K562 (cell line): ENCODE measurements at regions not wholly inside any gene's neighbourhood (a gene's known extent, or its start where the extent isn't known, plus 50 kb on each side); places are given as distances from the start of the nearest gene placed in this dataset.

ENCODE experiments used
- ATAC-seq: fragments of 200-7000 bp; cut with Tn5 transposase; 3 replicates; pipeline ENCODE4 v1.9.1; 2020; ENCODE audit warnings: moderate library complexity
- BruUV-seq: library from RNA; stranded (reverse); fragments of 400-500 nt; replicated peaks from 2 replicates; lab custom pipeline; 2021; lab: Mats Ljungman, UMichigan
- CTCF ChIA-PET: fragments of 300-600 bp; formaldehyde crosslinking; extraction: SDS; loops from one replicate; lab custom pipeline; 2021; ENCODE audit warnings: low intra/inter-chr PET ratio; lab: Yijun Ruan, JAX
- POLR2A ChIA-PET: fragments of 300-600, 350-650 bp; sonication (Branson Sonifier 250); formaldehyde crosslinking; extraction: SDS; loops from one replicate; lab custom pipeline; 2021; ENCODE audit warnings: antibody characterized with exemption, inconsistent platforms; lab: Yijun Ruan, JAX
- DNase-seq, 4 experiments: peaks; one replicate each; pipeline versions ENCODE4 v3.0.0 to v3.0.0-alpha.2; 2011 to 2018; ENCODE audit warnings: low spot score in 3 of 4, mixed read lengths in 3 of 4; ENCODE audit errors: extremely low read depth in 1 of 4
- FAIRE-seq: peaks from 2 replicates; lab custom pipeline; 2011; peaks lifted over from hg19 to GRCh38; lab: Jason Lieb, UNC
- H2AFZ ChIP-seq: 2 replicates; pipeline ENCODE4 v1.6.0; 2011; ENCODE audit warnings: low read depth, low read length, control low read depth, inconsistent platforms
- H3K27ac ChIP-seq: fragments of 200-600 bp; 3 replicates; pipeline ENCODE4 v1.8.0; 2011; ENCODE audit warnings: low read depth, mild to moderate bottlenecking, control low read depth, inconsistent platforms, low read length, moderate library complexity, mixed read lengths; ENCODE audit errors: extremely low read depth
- H3K27me3 ChIP-seq, 2 experiments: fragments of 300-600 bp in 1 of 2; 2 replicates in 1 of 2; 3 replicates in 1 of 2; pipeline versions ENCODE4 v1.6.0 to v1.8.0; 2011; ENCODE audit warnings: inconsistent platforms in 2 of 2, low read length in 2 of 2, mild to moderate bottlenecking in 1 of 2, mixed read lengths in 1 of 2, moderate library complexity in 1 of 2; ENCODE audit not compliant: control insufficient read depth in 2 of 2, insufficient read depth in 2 of 2
- H3K36me3 ChIP-seq: fragments of 300-600 bp; 3 replicates; pipeline ENCODE4 v1.8.0; 2011; ENCODE audit warnings: mild to moderate bottlenecking, low read length, inconsistent platforms; ENCODE audit not compliant: control insufficient read depth, insufficient read depth
- H3K4me1 ChIP-seq, 2 experiments: fragments of 200-600 bp in 1 of 2; replicated peaks in 1 of 2; 2 replicates in 1 of 2; 3 replicates in 1 of 2; pipeline versions ENCODE4 v1.5.1 to v1.8.0; 2011; ENCODE audit warnings: inconsistent platforms in 2 of 2, low read length in 2 of 2, mild to moderate bottlenecking in 1 of 2, mixed read lengths in 1 of 2, moderate library complexity in 1 of 2; ENCODE audit not compliant: control insufficient read depth in 2 of 2, insufficient read depth in 2 of 2
- H3K4me2 ChIP-seq: 2 replicates; pipeline ENCODE4 v1.6.1; 2011; ENCODE audit warnings: low read length, control low read depth, inconsistent platforms, mixed read lengths; ENCODE audit not compliant: insufficient read depth
- H3K4me3 ChIP-seq: fragments of 200-600 bp; sonication (generic), shearing (Covaris generic); 2 replicates; pipeline ENCODE4 v1.5.1; 2016; ENCODE audit warnings: control low read depth, inconsistent platforms
- H3K79me2 ChIP-seq: fragments of 200-600 bp; 3 replicates; pipeline ENCODE4 v1.8.0; 2011; ENCODE audit warnings: low read length, inconsistent platforms; ENCODE audit not compliant: control insufficient read depth, insufficient read depth
- H3K9ac ChIP-seq, 2 experiments: 2 replicates each; pipeline versions ENCODE4 v1.6.0 to v1.6.1; 2011; ENCODE audit warnings: low read depth in 2 of 2, low read length in 2 of 2, control low read depth in 1 of 2, inconsistent platforms in 1 of 2, mild to moderate bottlenecking in 1 of 2, mixed read lengths in 1 of 2; ENCODE audit not compliant: insufficient read depth in 1 of 2
- H3K9me1 ChIP-seq: one replicate; pipeline ENCODE4 v1.6.0; 2011; ENCODE audit warnings: inconsistent platforms, mild to moderate bottlenecking, low read length, moderate library complexity; ENCODE audit not compliant: control insufficient read depth, insufficient read depth
- H3K9me3 ChIP-seq: replicated peaks from 2 replicates; pipeline ENCODE4 v1.5.1; 2011; ENCODE audit warnings: low read depth, low read length, inconsistent platforms; ENCODE audit not compliant: control insufficient read depth, insufficient read depth
- H4K20me1 ChIP-seq: replicated peaks from 2 replicates; pipeline ENCODE4 v1.6.1; 2011; ENCODE audit warnings: low read length, inconsistent platforms, mixed read lengths; ENCODE audit not compliant: control insufficient read depth, insufficient read depth
- ESRRB ChIP-seq: fragments of 250-450 bp; sonication (Bioruptor Pico); IDR thresholded peaks from 2 replicates; pipeline ENCODE4 v1.5.0; 2020; ENCODE audit warnings: mild to moderate bottlenecking, moderate library complexity, borderline replicate concordance
- HLTF ChIP-seq: fragments of 450-650 bp; IDR thresholded peaks from 2 replicates; pipeline ENCODE4 v1.6.1; 2016
- KLF13 ChIP-seq: fragments of 450-650 bp; IDR thresholded peaks from 2 replicates; pipeline ENCODE4 v1.6.1; 2016; ENCODE audit warnings: missing genetic modification characterization, low read depth, mild to moderate bottlenecking, missing compliant biosample characterization, moderate library complexity, borderline replicate concordance
- NCOR1 ChIP-seq: fragments of 450-650 bp; IDR thresholded peaks from 2 replicates; pipeline ENCODE4 v1.6.1; 2016; ENCODE audit warnings: mild to moderate bottlenecking, moderate library complexity
- SAP30 ChIP-seq: fragments of 200-600 bp; sonication (generic); IDR thresholded peaks from 2 replicates; pipeline ENCODE4 v1.6.1; 2012; ENCODE audit warnings: borderline replicate concordance, low read depth, mild to moderate bottlenecking, moderate library complexity, low read length, control low read depth, inconsistent platforms; ENCODE audit not compliant: insufficient read depth, poor library complexity, severe bottlenecking
- TAF7 ChIP-seq: fragments of 450-650 bp; IDR thresholded peaks from 2 replicates; pipeline ENCODE4 v1.6.1; 2016; ENCODE audit warnings: missing genetic modification characterization, missing compliant biosample characterization
- ZFP1 ChIP-seq: fragments of 450-650 bp; formaldehyde crosslinking; IDR thresholded peaks from 2 replicates; pipeline ENCODE4 v1.4.0; 2020; ENCODE audit warnings: mild to moderate bottlenecking, mixed read lengths
- ZNF316 ChIP-seq: fragments of 450-650 bp; IDR thresholded peaks from 2 replicates; pipeline ENCODE4 v1.6.1; 2016
- ZNF583 ChIP-seq: fragments of 250-450 bp; sonication (Bioruptor Pico); IDR thresholded peaks from 2 replicates; pipeline ENCODE4 v1.4.0; 2020
- WGBS: fragments of 100-300 bp; shearing (Covaris generic); methylation state at CpG from one replicate; pipeline ENCODE4 v1.1.6; 2016; ENCODE audit warnings: low coverage, mixed read lengths; ENCODE audit not compliant: insufficient coverage; ENCODE audit errors: missing lambda C conversion rate; 5-methylcytosine and 5-hydroxymethylcytosine counted together
- in situ Hi-C: fragments of 300-500 bp; cut with MboI; formaldehyde crosslinking; loops from 4 replicates; pipeline ENCODE4 v1.15.0; 2018; ENCODE audit warnings: inconsistent platforms, mixed read lengths
- intact Hi-C: fragments of 100-400 bp; cut with micrococcal nuclease; formaldehyde crosslinking; loops from 2 replicates; pipeline ENCODE4 v1.14.2; 2022
- TF ChIP-seq, protein P1 (sequence below): IDR thresholded peaks from 2 replicates; pipeline ENCODE4 v1.6.1; 2011; ENCODE audit warnings: borderline replicate concordance, low read depth, mild to moderate bottlenecking, moderate library complexity, low read length; ENCODE audit not compliant: insufficient read depth, poor library complexity, severe bottlenecking
- TF ChIP-seq, protein P2 (sequence below), 2 experiments: fragments of 450-650 bp; IDR thresholded peaks; 2 replicates each; pipeline ENCODE4 v1.6.1; 2018; ENCODE audit warnings: mild to moderate bottlenecking in 2 of 2, low read depth in 1 of 2; ENCODE audit not compliant: partially characterized antibody in 2 of 2
- TF ChIP-seq, protein P3 (sequence below): fragments of 450-650 bp; conservative IDR thresholded peaks from 2 replicates; pipeline ENCODE4 v1.6.1; 2016; ENCODE audit warnings: missing genetic modification characterization, low read depth, mild to moderate bottlenecking, control low read depth, missing compliant biosample characterization

DNA sequence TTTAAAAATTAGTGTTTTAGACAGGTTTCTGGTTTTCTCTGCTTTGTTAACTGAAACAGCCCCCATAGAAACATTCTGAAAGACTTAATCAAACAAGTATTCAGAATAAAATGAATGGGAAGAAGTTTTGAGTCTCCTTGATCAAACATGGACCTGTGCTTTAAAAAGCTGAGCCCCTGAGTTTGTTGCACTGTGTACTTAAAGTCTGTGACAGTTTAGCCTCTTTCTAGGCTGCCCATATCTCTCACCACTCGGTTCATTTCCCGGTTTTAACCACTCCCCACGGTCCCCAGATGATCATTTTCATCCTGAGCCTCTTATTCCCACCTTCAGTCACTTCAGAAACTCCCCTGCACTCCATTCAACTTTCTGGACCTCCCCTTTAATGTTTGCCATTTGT is 215.9 kb upstream of the DMRT1 start:
- intact Hi-C loops = no loop called here
- no peaks in the 10 kb centered on the region for H3K9me3 ChIP-seq
- no peaks in the 10 kb centered on the region for H3K9me1 ChIP-seq
- H3K27me3 ChIP-seq = peaks cover 0 to 4% of the 10 kb centered on the region in 2 experiments; a peak in 2 of 5 replicates
- WGBS = 0% methylated on average over 3 of the region's 3 CpGs
- H3K4me2 ChIP-seq = no peak overlapping the region
- POLR2A ChIA-PET = no interaction called here
- no peaks in the 10 kb centered on the region for H4K20me1 ChIP-seq
- H3K4me1 ChIP-seq = no peaks in the 10 kb centered on the region
- FAIRE-seq (no peak), ATAC-seq (no peak), DNase-seq (no peak)
- no peaks in the 10 kb centered on the region for H3K36me3 ChIP-seq
- H3K79me2 ChIP-seq = no peaks in the 10 kb centered on the region
- no peak overlapping the region for H3K27ac ChIP-seq
- no TSS peak for BruUV-seq
- CTCF ChIA-PET = no interaction called here
- no peak overlapping the region for H3K4me3 ChIP-seq
- in situ Hi-C loops = no loop called here
- no peak overlapping the region for H2AFZ ChIP-seq
- no peak overlapping the region for H3K9ac ChIP-seq
- TF ChIP-seq KLF13 = no peak
- TF ChIP-seq ZNF316 = no peak
- TF ChIP-seq SAP30 = no peak
- no peak for TF ChIP-seq ESRRB (CRISPR knock-in tag)
- TF ChIP-seq, protein P1, sequence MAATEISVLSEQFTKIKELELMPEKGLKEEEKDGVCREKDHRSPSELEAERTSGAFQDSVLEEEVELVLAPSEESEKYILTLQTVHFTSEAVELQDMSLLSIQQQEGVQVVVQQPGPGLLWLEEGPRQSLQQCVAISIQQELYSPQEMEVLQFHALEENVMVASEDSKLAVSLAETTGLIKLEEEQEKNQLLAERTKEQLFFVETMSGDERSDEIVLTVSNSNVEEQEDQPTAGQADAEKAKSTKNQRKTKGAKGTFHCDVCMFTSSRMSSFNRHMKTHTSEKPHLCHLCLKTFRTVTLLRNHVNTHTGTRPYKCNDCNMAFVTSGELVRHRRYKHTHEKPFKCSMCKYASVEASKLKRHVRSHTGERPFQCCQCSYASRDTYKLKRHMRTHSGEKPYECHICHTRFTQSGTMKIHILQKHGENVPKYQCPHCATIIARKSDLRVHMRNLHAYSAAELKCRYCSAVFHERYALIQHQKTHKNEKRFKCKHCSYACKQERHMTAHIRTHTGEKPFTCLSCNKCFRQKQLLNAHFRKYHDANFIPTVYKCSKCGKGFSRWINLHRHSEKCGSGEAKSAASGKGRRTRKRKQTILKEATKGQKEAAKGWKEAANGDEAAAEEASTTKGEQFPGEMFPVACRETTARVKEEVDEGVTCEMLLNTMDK = no peak
- no peak for TF ChIP-seq HLTF
- TF ChIP-seq, protein P2, sequence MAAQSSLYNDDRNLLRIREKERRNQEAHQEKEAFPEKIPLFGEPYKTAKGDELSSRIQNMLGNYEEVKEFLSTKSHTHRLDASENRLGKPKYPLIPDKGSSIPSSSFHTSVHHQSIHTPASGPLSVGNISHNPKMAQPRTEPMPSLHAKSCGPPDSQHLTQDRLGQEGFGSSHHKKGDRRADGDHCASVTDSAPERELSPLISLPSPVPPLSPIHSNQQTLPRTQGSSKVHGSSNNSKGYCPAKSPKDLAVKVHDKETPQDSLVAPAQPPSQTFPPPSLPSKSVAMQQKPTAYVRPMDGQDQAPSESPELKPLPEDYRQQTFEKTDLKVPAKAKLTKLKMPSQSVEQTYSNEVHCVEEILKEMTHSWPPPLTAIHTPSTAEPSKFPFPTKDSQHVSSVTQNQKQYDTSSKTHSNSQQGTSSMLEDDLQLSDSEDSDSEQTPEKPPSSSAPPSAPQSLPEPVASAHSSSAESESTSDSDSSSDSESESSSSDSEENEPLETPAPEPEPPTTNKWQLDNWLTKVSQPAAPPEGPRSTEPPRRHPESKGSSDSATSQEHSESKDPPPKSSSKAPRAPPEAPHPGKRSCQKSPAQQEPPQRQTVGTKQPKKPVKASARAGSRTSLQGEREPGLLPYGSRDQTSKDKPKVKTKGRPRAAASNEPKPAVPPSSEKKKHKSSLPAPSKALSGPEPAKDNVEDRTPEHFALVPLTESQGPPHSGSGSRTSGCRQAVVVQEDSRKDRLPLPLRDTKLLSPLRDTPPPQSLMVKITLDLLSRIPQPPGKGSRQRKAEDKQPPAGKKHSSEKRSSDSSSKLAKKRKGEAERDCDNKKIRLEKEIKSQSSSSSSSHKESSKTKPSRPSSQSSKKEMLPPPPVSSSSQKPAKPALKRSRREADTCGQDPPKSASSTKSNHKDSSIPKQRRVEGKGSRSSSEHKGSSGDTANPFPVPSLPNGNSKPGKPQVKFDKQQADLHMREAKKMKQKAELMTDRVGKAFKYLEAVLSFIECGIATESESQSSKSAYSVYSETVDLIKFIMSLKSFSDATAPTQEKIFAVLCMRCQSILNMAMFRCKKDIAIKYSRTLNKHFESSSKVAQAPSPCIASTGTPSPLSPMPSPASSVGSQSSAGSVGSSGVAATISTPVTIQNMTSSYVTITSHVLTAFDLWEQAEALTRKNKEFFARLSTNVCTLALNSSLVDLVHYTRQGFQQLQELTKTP (IDR thresholded peaks at IDR 0.05; ENCODE audit: low read depth in 1 of 2, partially characterized antibody in 2 of 2) = no peak
- TF ChIP-seq, protein P3, sequence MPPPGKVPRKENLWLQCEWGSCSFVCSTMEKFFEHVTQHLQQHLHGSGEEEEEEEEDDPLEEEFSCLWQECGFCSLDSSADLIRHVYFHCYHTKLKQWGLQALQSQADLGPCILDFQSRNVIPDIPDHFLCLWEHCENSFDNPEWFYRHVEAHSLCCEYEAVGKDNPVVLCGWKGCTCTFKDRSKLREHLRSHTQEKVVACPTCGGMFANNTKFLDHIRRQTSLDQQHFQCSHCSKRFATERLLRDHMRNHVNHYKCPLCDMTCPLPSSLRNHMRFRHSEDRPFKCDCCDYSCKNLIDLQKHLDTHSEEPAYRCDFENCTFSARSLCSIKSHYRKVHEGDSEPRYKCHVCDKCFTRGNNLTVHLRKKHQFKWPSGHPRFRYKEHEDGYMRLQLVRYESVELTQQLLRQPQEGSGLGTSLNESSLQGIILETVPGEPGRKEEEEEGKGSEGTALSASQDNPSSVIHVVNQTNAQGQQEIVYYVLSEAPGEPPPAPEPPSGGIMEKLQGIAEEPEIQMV (tag) = no peak
- no peak for TF ChIP-seq TAF7 (tag)
- TF ChIP-seq ZNF583 (CRISPR knock-in tag) = no peak
- TF ChIP-seq ZFP1 (CRISPR knock-in tag) = no peak
- no peak for TF ChIP-seq NCOR1
